DMS 273 (cell line): ENCODE measurements at regions not wholly inside any gene's neighbourhood (a gene's known extent, or its start where the extent isn't known, plus 50 kb on each side); places are given as distances from the start of the nearest gene placed in this dataset.

Experiments
- DNase-seq: peaks from one replicate; lab custom pipeline; 2025; ENCODE audit not compliant: unreplicated experiment; lab: John Stamatoyannopoulos, UW

- no peak for DNase-seq
Observed at GRCh38 chr5:6806668-6807067, 93.4 kb downstream of the TENT4A start.

- no peak for DNase-seq
Observed at GRCh38 chr5:6808462-6808861, 95.2 kb downstream of the TENT4A start.

DNA sequence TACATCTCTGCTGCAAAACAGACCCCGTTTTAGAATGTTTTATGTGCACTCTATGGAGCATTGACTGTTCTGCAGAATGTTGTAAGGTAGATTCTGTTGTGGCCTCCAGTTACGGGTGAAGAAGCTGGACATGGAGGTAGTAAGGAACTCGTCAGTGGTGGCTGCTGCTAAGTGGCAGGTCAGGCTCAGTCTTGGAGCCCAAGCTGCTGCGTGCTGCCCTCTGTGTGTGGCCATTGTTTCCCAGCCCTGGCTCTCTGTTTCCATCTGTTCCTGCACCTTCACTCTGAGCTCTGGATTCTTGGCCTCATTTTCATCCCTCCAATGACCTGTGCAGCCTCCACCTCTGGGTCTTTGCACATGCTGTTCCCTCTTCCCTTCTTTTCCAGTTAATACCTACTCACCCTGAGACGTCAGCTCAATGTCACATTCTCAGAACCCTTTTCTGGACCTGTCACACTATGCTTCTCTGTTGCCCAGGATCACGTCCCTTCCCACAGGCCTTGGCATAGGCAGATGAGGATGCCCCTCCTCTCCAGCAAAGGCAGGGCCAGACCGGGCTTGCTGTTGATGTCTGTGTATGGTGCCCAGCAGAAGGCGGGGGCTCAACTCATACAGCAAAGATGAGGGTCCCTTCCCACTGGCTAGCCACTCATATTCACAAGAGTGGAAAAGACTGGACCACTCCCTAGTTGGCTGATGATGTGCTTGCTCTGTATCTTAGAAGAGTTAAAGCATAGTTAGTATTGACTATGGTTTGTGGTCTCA is 97.6 kb downstream of the TENT4A start:
- DNase-seq, result no peak

DNA sequence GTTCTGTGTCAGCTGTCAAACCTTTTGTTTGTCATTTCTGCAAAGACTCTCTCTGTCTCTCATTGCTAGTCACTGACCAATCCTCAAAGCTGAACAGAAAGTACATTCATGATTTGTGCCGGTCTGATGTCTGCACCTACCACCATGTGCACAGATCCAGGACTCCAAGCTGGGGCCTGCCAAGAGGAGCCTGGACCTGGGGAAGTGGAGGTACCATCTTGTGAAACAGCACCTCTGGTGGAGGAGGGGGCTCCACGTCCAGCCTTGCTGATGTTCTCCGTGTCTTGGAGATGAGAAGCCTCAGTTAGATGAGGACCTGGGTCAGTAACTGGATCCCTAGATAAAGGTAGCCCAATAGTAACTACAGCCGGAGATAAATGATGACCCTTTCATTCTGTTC is 98.9 kb downstream of the TENT4A start:
- no peak for DNase-seq

GRCh38 chr5:6812800-6813731 is 99.8 kb downstream of the TENT4A start:
- DNase-seq, result peak; percentile 24

GRCh38 chr5:6814816-6815215 is 101.6 kb downstream of the TENT4A start:
- DNase-seq, result no peak

DNA sequence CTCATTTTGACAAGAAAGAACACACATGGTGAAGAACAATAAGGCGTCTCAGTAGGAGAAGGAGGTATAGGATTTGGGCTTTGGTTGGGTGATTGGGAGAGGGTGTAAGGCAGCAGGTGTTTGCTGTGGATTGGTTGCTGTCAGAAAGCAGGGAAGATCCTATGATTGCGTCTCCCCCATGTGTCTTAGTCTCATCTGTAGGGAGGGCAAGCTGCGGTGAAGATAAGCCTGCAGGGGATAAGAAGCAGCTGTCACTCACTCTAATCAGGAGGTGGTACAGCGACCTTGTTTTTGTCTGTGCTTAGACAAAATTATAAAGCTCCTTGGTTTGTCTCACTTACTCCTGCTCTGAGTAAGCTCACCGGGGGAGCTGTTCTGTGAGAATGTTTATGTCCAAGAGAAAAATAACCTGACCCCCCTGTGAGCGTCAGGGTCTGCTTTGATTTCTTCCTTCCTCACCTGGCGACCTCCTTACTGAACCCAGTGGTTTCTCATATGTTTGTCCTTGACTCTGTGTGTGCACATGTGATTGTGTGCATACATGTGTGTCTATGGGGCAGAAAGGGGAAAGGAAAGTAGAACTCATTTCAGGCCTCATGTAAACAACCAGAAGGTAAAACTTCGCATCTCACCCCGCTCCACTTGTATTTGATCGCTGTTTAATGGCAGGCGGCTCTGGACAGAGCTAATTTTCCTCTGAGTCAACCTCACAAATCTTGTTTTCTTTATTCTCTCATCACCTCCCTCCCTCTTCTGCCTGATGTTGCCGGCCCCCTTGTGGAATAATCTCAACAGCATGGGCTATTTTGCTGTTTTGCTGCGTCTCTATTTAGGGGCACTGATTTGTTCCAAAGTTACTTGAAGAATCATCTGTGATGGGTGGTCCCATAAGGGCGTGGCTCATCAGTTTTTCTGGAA is 105.6 kb downstream of the TENT4A start:
- peak; percentile 18 for DNase-seq

DNA sequence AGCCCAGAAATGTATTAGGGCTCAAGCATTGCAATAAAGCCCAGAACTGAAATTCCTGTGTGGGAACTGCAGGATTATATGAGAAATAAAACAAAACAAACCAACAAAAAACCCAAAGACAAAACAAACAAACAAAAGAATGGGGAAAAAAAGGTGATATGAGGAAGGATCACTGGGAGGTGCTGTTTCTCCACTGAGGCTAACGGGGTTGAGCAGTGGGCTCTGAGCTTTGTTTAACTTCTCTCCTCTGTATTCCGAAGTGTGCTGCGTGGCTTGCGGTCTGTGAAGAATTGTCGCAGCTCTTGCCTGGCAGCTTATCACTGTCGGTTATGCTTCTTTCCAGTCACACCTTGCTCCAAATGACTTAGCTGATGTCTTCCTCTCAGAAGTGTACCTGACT is 106.3 kb downstream of the TENT4A start:
- DNase-seq, result peak; percentile 40

DNA sequence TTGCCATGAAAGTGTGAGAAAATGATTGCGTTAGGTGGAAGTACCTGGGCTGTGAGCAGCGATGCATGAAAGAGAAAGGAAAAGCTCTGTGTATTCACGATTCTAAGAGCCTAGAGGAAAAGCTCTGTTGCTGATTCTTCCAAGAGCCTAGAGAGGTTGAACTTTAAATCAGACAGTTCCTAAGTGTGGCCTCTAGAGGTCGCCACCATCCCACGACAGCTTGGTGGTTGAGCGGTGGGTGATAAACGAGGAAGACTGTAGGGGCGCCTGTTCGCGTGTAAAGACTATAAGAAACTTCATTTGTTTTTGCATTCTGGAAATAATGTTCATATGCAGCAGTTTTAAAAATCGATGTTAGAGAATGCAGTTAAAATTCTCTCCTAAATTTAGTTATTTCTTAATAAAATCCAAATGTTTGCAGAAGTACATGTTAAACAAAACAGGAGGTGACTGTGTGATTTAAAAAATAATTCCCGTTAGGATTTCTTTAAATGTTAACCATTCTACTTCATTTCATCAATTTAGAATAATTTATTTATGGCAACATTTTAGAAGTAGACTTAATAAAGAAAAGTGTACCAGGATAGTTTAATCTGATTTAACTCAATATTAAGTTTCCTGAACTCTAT is 107.7 kb downstream of the TENT4A start:
- peak; percentile 88 for DNase-seq

DNA sequence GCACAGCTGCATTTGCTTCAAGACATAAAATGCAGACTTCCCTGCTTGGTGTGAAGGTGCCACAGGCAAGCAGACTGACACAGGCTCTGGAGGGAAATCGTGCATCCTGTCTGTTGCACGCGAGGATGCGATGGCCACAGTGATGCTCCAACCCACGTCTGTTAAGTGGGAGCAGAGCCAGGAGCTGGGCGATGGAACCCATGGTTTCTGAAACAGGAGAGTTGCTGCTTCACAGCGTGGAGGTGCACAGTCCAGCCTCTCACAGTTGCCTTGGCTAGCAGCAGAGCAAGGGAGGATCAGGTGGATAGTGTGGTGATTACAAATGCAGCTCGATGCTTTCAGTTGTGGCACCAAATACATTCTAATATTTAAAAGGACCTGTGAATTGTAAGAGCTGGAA is 108.8 kb downstream of the TENT4A start:
- DNase-seq, result peak; percentile 35

GRCh38 chr5:6822556-6823343 is 109.5 kb downstream of the TENT4A start:
- DNase-seq, result peak; percentile 64

DNA sequence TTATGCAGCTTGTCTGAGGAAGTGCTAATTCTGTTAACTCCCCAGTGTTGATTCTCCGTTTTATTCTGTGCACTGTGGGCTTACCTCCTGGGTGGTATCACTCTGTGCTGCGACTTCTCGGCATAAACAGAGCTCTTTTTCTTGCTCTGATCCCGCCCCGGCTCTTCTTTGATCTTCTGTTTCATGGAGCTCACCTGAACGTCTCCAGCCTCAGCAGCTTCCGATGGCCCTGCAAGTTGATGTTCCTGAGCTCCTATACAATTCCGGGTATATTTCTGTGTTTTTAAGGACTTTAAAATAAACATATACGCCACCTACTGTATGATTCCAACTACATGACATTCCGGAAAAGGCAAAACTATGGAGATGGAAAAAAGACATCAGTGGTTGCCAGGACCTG is 110.8 kb downstream of the TENT4A start:
- no peak for DNase-seq

DNA sequence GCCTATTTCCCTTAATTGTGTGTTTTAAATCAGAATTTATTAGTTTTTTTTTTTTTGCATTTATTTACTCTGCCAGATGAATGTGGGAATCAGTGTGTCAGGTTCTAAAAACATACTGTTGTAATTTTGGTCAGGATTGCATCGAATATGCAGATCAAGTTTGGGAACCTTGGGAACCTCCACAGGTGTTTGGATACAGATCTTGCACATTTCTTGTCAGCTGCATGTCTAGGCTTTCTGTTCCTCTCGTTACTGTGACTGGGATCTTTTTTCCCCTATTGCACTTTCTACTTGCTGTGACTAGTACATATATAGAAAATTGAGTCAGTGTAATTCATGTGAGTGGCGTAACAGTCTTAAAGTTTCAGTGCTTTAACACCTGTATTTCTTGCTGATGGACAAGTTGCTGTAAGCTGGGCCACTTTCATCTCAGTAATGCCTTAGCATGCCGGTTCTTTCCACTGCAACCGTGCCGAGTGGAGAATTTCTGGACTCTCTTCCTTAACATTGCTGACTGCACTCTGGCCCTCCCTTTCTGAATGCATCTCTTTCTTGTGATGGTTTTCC is 112.5 kb downstream of the TENT4A start:
- no peak for DNase-seq

- DNase-seq, result no peak
Observed at GRCh38 chr5:6826756-6827155, 113.5 kb downstream of the TENT4A start.

DNA sequence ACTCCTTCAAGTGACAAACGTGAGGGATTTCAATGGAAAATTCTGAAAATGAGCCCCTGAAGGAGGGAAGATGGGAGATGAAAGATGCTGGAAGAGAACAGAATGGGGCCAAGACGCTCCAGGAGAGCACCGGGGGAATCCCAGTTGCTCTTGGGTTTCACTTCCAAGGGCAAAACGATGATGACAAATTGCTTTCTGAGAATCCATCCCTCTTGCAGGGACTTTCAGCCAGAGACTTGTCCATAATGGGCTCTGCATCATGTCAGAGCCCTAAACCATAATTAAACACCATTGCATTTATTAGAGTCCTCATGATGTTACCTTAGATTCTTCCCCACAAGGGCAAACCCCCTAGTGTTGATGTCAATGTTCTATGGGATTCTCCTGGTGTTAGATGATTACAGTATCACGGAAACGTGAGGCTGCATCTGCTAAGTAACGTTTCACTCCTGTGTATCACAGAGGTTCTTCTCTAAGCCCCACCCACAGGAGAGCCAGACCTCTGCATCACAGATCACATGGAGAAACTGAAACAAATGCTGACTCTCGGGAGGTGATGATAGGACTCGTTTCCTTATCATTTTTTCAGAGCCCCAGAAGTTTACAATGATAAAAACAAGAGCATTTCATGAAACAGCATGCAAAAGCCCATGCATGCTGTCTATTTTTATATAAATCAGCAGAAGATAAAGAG is 114.4 kb downstream of the TENT4A start:
- DNase-seq, result no peak

DNA sequence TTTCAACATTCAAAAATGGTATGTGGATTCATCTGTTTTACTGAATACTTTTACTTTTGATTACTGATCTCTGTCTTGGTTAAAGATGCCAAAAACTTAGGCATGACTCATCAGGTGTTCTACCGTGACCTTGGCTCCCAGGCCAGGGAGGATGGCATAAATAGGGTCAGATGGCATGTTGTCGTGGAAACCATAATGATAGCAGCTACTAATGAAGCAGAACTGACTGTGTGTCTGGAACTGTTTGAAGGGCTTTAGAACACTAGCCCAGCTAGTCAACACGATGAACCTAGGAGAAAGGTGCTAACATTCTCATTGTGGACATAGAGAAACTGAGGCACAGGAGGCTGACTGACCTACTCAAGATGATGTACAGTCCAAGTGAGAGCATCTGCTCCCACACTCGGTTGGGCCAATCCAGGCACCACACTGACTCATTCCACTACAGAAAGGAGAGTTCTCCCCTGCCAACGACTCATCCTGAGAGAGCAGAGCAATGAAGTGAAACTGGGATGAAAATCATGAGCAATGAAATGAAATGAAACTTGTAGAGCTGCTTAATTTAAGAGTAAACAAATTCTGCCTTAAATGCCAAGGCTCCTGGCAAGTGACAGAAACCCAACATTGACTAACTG is 116.0 kb downstream of the TENT4A start:
- peak; percentile 56 for DNase-seq

- no peak for DNase-seq
Observed at GRCh38 chr5:6830643-6831239, 117.5 kb downstream of the TENT4A start.
